HG03469 (cell line): ENCODE measurements at regions not wholly inside any gene's neighbourhood (a gene's known extent, or its start where the extent isn't known, plus 50 kb on each side); places are given as distances from the start of the nearest gene placed in this dataset.

Source experiments
- ATAC-seq: cut with Tn5 transposase; IDR thresholded peaks from one replicate; pipeline ENCODE4 v1.9.1; 2021; ENCODE audit warnings: mild to moderate bottlenecking, moderate library complexity, moderate number of reproducible peaks; ENCODE audit not compliant: unreplicated experiment

- ATAC-seq = no peak
Measured at GRCh38 chr6:2469428-2469827, 224.0 kb upstream of the GMDS start.

DNA sequence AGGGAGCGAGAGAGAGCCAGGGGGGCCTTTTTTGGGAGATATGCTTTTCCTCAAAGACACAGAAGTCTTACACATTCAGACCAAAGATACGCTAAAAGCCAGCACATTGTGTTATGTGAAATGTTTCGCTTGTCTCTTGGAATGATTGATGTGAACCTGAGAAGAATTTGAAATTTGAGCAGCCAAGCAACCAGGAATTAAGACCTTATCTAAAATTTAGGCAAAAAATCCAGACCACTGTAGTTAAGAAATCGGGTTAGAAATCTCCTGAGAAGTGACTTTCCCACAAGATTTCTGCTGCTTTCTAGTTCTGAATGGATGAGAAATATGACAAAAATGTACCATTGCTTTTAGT lies 223.2 kb upstream of the GMDS start:
- ATAC-seq = no peak

DNA sequence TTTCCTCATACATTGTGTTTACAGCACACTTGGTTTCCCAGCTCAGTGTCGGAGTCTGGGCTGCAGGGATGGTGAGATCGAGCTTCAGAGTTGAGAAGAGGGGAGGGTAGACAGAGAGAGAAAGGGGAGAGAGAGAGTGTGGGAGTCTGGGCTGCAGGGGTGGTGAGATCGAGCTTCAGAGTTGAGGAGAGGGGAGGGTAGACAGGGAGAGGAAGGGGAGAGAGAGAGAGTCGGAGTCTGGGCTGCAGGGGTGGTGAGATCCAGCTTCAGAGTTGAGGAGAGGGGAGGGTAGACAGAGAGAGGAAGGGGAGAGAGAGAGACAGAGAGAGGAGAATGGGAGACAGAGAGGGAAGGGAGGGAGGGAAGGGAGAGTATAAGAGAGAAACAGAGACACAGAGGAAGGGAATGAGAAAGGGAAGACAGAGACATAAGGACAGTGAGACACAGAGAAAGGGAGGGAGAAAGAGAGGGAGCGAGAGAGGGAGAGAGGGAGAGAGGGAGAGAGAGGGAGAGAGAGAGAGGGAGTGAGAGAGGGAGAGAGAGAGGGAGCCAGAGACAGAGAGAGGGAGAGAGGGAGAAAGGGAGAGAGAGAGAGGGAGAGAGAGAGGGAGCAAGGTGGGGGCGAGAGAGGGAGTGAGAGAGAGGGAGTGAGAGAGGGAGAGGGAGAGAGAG lies 222.7 kb upstream of the GMDS start:
- ATAC-seq = no peak

GRCh38 chr6:2465336-2465735 lies 219.9 kb upstream of the GMDS start:
- no peak for ATAC-seq

- no peak for ATAC-seq
Measured at GRCh38 chr6:2464641-2465040, 219.2 kb upstream of the GMDS start.

DNA sequence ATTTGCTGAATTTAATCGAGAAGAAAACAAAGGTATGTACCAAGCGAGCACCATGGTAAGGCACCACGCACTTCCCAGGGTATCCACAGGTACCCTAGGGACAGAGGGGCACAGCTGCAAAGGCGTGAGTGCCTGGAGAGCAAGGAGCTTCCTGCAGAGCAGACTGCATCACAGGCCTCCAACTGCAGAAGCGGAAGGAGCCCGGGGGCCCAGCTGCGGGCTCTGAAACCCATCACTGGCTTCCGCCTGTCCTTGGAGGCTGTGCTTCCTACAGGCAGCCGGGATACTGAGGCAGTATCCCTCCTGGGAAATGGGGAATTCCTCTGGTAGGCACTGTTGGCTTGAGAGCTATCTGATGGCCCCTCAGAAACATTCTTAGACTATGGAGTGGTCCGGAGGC lies 217.4 kb upstream of the GMDS start:
- no peak for ATAC-seq

- ATAC-seq = no peak
Measured at GRCh38 chr6:2460216-2460745, 214.9 kb upstream of the GMDS start.

DNA sequence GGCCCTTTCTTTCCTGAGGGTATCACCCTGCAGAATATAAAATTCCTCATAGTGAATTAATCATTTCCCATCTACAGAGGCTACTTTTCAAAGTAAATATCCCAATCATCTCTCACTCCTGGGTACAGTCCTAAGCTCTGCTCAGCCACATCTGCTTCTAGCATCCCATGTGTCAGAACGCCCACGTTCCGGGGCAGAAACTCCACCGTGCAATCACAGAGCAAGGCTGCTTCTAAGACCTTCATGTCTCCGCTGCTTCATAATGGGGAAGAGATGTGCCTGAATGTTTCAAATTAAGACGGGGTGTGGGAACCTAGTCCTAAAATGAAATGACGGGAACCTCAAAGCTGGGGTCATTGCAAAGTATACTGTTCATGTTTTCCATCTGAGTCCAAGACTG lies 208.8 kb upstream of the GMDS start:
- no peak for ATAC-seq

DNA sequence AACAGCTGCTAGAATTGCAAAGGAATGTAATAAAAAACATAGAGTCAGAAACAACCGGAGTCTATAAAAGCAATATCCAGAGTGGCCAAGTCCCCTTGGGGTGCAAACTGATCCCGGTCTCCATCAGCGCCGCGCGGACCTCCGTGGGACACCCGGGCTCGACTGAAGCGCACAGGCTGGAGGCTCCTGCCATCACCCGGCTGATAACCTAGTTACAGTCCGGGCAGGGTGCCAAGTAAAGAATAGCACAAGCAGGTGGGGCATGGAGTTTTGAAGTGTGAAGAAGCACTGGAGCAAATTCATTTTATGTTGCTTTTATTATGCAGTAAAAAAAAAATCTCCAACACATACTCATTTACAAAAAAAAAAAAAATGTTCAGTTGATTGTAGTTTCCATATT lies 205.1 kb upstream of the GMDS start:
- ATAC-seq = no peak

DNA sequence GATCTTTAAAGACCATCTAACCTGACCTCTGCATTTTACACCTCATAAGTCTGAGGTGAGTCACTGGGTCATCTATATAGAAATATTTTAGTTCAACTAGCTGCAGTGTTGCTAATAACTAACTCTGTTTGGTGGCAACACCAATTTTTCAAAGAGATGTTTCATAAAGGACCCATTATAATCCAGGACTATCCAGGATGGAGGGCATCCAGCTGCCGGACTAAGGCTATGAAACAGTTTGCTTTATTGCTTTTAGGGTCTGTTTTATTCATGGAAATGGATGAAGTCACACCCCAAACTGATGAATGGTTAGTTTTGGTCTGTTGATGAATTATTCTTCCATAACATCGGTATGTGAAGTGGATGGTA lies 204.2 kb upstream of the GMDS start:
- ATAC-seq = no peak

GRCh38 chr6:2448826-2449571 lies 203.6 kb upstream of the GMDS start:
- no peak for ATAC-seq

GRCh38 chr6:2447931-2448330 lies 202.5 kb upstream of the GMDS start:
- ATAC-seq = no peak

- ATAC-seq = no peak
Measured at GRCh38 chr6:2447318-2447920, 202.0 kb upstream of the GMDS start.

GRCh38 chr6:2441601-2442475 lies 196.4 kb upstream of the GMDS start:
- ATAC-seq = no peak

DNA sequence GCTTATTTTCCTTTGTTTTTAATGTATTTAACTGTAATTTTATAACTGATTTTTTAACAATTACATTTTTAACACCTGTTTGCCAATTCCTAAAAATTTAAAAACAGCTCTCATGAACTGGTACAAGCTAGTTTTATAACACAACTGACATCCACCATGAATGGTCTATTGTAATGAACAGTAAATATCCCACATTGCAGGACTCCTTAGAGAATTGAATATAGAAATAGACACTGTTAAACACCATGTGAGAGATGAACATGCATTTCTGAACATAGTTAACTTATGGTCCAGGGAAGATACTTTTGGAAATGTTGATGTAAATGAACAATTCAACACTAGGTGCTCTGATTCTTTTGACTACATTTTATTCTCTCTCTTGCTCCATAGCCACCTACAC lies 195.1 kb upstream of the GMDS start:
- no peak for ATAC-seq

- no peak for ATAC-seq
Measured at GRCh38 chr6:2439632-2440031, 194.2 kb upstream of the GMDS start.

DNA sequence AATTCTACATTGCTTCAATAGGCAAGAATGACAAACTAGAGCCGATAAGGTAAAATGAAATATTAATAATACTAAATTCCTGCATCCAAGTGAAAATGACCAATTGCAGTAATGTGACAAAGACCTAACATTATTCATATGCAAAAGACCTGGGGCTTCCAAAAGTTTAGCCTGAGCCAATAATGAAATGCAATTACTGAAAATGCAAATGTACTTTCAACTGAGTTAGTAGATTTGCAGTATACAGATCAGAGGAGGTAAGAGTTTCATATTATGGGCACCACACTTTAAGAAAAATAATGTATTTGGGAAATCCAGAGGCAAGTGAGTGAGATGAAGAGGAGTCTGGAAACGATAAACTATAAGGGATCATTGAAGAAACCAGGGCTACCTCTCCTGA lies 193.7 kb upstream of the GMDS start:
- ATAC-seq = no peak

GRCh38 chr6:2436410-2437154 lies 191.2 kb upstream of the GMDS start:
- ATAC-seq = no peak

DNA sequence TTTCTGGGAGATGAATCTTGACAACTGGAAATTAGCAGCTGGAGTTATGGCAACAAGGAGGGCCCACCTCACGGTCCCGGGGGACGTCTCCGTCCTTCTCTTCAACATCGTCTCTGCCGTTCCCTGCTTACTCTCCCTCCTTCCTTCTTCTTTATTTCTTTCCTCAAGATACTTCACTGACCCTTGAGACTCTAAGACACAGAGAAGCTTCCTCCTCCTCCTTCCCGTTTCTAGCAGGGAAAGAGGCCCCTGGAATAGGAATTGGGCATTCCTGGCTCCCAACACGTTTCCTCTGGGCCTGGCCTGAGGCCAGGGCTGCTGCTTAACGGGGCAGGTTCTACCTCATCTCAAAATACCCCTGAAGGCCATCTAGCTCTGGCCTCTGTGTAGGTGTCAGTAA lies 189.9 kb upstream of the GMDS start:
- no peak for ATAC-seq

- no peak for ATAC-seq
Measured at GRCh38 chr6:2434912-2435311, 189.5 kb upstream of the GMDS start.

- ATAC-seq = no peak
Measured at GRCh38 chr6:2434116-2434515, 188.7 kb upstream of the GMDS start.
